ENCODE measurements at regions not wholly inside any gene's neighbourhood (a gene's known extent, or its start where the extent isn't known, plus 50 kb on each side); places are given as distances from the start of the nearest gene placed in this dataset.

- H3K9me3 ChIP-seq (ENCODE audit: control insufficient read depth in 3 of 3, low read length in 3 of 3), result no peaks in the 10 kb centered on the region
- H3K36me3 ChIP-seq (ENCODE audit: control insufficient read depth in 3 of 3, insufficient read depth in 3 of 3, low read length in 3 of 3), result no peaks in the 10 kb centered on the region
- H3K27me3 ChIP-seq (ENCODE audit: control insufficient read depth in 3 of 3, insufficient read depth in 3 of 3, low read length in 3 of 3), result no peaks in the 10 kb centered on the region
- no peak overlapping the region for H3K27ac ChIP-seq (ENCODE audit: low read depth, low read length)
- H3K4me1 ChIP-seq (ENCODE audit: control insufficient read depth in 3 of 3, insufficient read depth in 3 of 3, low read length in 3 of 3), result no peaks in the 10 kb centered on the region
- no peak overlapping the region for H3K9ac ChIP-seq (ENCODE audit: low read depth in 1 of 3, low read length in 3 of 3)
- H3K4me3 ChIP-seq (ENCODE audit: low read length in 3 of 3), result no peak overlapping the region
These were observed 858.0 kb downstream of the SLITRK1 start for GRCh38 chr13:83024232-83024631.

- Histone ChIP-seq H3K36me3 (ENCODE audit: control insufficient read depth in 3 of 3, insufficient read depth in 3 of 3, low read length in 3 of 3) (no peaks in the 10 kb centered on the region), H3K27me3 (ENCODE audit: control insufficient read depth in 3 of 3, insufficient read depth in 3 of 3, low read length in 3 of 3) (no peaks in the 10 kb centered on the region), H3K27ac (ENCODE audit: low read depth, low read length) (no peak overlapping the region), H3K4me1 (ENCODE audit: control insufficient read depth in 3 of 3, insufficient read depth in 3 of 3, low read length in 3 of 3) (no peaks in the 10 kb centered on the region), H3K9me3 (ENCODE audit: control insufficient read depth in 3 of 3, low read length in 3 of 3) (no peaks in the 10 kb centered on the region), H3K9ac (ENCODE audit: low read depth in 1 of 3, low read length in 3 of 3) (no peak overlapping the region), H3K4me3 (ENCODE audit: low read length in 3 of 3) (no peak overlapping the region)
These were observed 862.3 kb downstream of the SLITRK1 start for GRCh38 chr13:83019986-83020385.

- Histone ChIP-seq H3K36me3 (ENCODE audit: control insufficient read depth in 3 of 3, insufficient read depth in 3 of 3, low read length in 3 of 3) (no peaks in the 10 kb centered on the region), H3K27ac (ENCODE audit: low read depth, low read length) (no peak overlapping the region), H3K4me1 (ENCODE audit: control insufficient read depth in 3 of 3, insufficient read depth in 3 of 3, low read length in 3 of 3) (no peaks in the 10 kb centered on the region), H3K27me3 (ENCODE audit: control insufficient read depth in 3 of 3, insufficient read depth in 3 of 3, low read length in 3 of 3) (no peaks in the 10 kb centered on the region), H3K9me3 (ENCODE audit: control insufficient read depth in 3 of 3, low read length in 3 of 3) (no peaks in the 10 kb centered on the region), H3K9ac (ENCODE audit: low read depth in 1 of 3, low read length in 3 of 3) (no peak overlapping the region), H3K4me3 (ENCODE audit: low read length in 3 of 3) (no peak overlapping the region)
These were observed 872.3 kb downstream of the SLITRK1 start for GRCh38 chr13:83009987-83010386.

GRCh38 chr13:83008212-83008929 is 873.9 kb downstream of the SLITRK1 start:
- no peaks in the 10 kb centered on the region for H3K36me3 ChIP-seq (ENCODE audit: control insufficient read depth in 3 of 3, insufficient read depth in 3 of 3, low read length in 3 of 3)
- no peak overlapping the region for H3K4me3 ChIP-seq (ENCODE audit: low read length in 3 of 3)
- H3K4me1 ChIP-seq (ENCODE audit: control insufficient read depth in 3 of 3, insufficient read depth in 3 of 3, low read length in 3 of 3), result no peaks in the 10 kb centered on the region
- H3K27ac ChIP-seq (ENCODE audit: low read depth, low read length), result no peak overlapping the region
- no peaks in the 10 kb centered on the region for H3K9me3 ChIP-seq (ENCODE audit: control insufficient read depth in 3 of 3, low read length in 3 of 3)
- H3K27me3 ChIP-seq (ENCODE audit: control insufficient read depth in 3 of 3, insufficient read depth in 3 of 3, low read length in 3 of 3), result no peaks in the 10 kb centered on the region
- no peak overlapping the region for H3K9ac ChIP-seq (ENCODE audit: low read depth in 1 of 3, low read length in 3 of 3)

- Histone ChIP-seq H3K4me3 (ENCODE audit: low read length in 3 of 3) (no peak overlapping the region), H3K4me1 (ENCODE audit: control insufficient read depth in 3 of 3, insufficient read depth in 3 of 3, low read length in 3 of 3) (no peaks in the 10 kb centered on the region), H3K36me3 (ENCODE audit: control insufficient read depth in 3 of 3, insufficient read depth in 3 of 3, low read length in 3 of 3) (no peaks in the 10 kb centered on the region), H3K27me3 (ENCODE audit: control insufficient read depth in 3 of 3, insufficient read depth in 3 of 3, low read length in 3 of 3) (no peaks in the 10 kb centered on the region), H3K9ac (ENCODE audit: low read depth in 1 of 3, low read length in 3 of 3) (no peak overlapping the region), H3K27ac (ENCODE audit: low read depth, low read length) (no peak overlapping the region), H3K9me3 (ENCODE audit: control insufficient read depth in 3 of 3, low read length in 3 of 3) (no peaks in the 10 kb centered on the region)
These were observed 875.0 kb downstream of the SLITRK1 start for GRCh38 chr13:83007226-83007625.

GRCh38 chr13:83003185-83003584 is 879.1 kb downstream of the SLITRK1 start:
- Histone ChIP-seq H3K27me3 (ENCODE audit: control insufficient read depth in 3 of 3, insufficient read depth in 3 of 3, low read length in 3 of 3) (no peaks in the 10 kb centered on the region), H3K9ac (ENCODE audit: low read depth in 1 of 3, low read length in 3 of 3) (no peak overlapping the region), H3K27ac (ENCODE audit: low read depth, low read length) (no peak overlapping the region), H3K4me1 (ENCODE audit: control insufficient read depth in 3 of 3, insufficient read depth in 3 of 3, low read length in 3 of 3) (no peaks in the 10 kb centered on the region), H3K4me3 (ENCODE audit: low read length in 3 of 3) (no peak overlapping the region), H3K36me3 (ENCODE audit: control insufficient read depth in 3 of 3, insufficient read depth in 3 of 3, low read length in 3 of 3) (no peaks in the 10 kb centered on the region), H3K9me3 (ENCODE audit: control insufficient read depth in 3 of 3, low read length in 3 of 3) (no peaks in the 10 kb centered on the region)

GRCh38 chr13:82993417-82993816 is 888.9 kb downstream of the SLITRK1 start:
- Histone ChIP-seq H3K4me3 (ENCODE audit: low read length in 3 of 3) (no peak overlapping the region), H3K27ac (ENCODE audit: low read depth, low read length) (no peak overlapping the region), H3K4me1 (ENCODE audit: control insufficient read depth in 3 of 3, insufficient read depth in 3 of 3, low read length in 3 of 3) (no peaks in the 10 kb centered on the region), H3K27me3 (ENCODE audit: control insufficient read depth in 3 of 3, insufficient read depth in 3 of 3, low read length in 3 of 3) (no peaks in the 10 kb centered on the region), H3K36me3 (ENCODE audit: control insufficient read depth in 3 of 3, insufficient read depth in 3 of 3, low read length in 3 of 3) (no peaks in the 10 kb centered on the region), H3K9me3 (ENCODE audit: control insufficient read depth in 3 of 3, low read length in 3 of 3) (no peaks in the 10 kb centered on the region), H3K9ac (ENCODE audit: low read depth in 1 of 3, low read length in 3 of 3) (no peak overlapping the region)

- no peak overlapping the region for H3K9ac ChIP-seq (ENCODE audit: low read depth in 1 of 3, low read length in 3 of 3)
- H3K27ac ChIP-seq (ENCODE audit: low read depth, low read length), result no peak overlapping the region
- H3K4me1 ChIP-seq (ENCODE audit: control insufficient read depth in 3 of 3, insufficient read depth in 3 of 3, low read length in 3 of 3), result no peaks in the 10 kb centered on the region
- no peaks in the 10 kb centered on the region for H3K36me3 ChIP-seq (ENCODE audit: control insufficient read depth in 3 of 3, insufficient read depth in 3 of 3, low read length in 3 of 3)
- no peaks in the 10 kb centered on the region for H3K27me3 ChIP-seq (ENCODE audit: control insufficient read depth in 3 of 3, insufficient read depth in 3 of 3, low read length in 3 of 3)
- no peak overlapping the region for H3K4me3 ChIP-seq (ENCODE audit: low read length in 3 of 3)
- no peaks in the 10 kb centered on the region for H3K9me3 ChIP-seq (ENCODE audit: control insufficient read depth in 3 of 3, low read length in 3 of 3)
These were observed 905.8 kb downstream of the SLITRK1 start for GRCh38 chr13:82976499-82976898.

- no peaks in the 10 kb centered on the region for H3K27me3 ChIP-seq (ENCODE audit: control insufficient read depth in 3 of 3, insufficient read depth in 3 of 3, low read length in 3 of 3)
- H3K9me3 ChIP-seq (ENCODE audit: control insufficient read depth in 3 of 3, low read length in 3 of 3), result no peaks in the 10 kb centered on the region
- H3K4me1 ChIP-seq (ENCODE audit: control insufficient read depth in 3 of 3, insufficient read depth in 3 of 3, low read length in 3 of 3), result no peaks in the 10 kb centered on the region
- H3K36me3 ChIP-seq (ENCODE audit: control insufficient read depth in 3 of 3, insufficient read depth in 3 of 3, low read length in 3 of 3), result no peaks in the 10 kb centered on the region
- H3K27ac ChIP-seq (ENCODE audit: low read depth, low read length), result no peak overlapping the region
- H3K9ac ChIP-seq (ENCODE audit: low read depth in 1 of 3, low read length in 3 of 3), result no peak overlapping the region
- H3K4me3 ChIP-seq (ENCODE audit: low read length in 3 of 3), result no peak overlapping the region
These were observed 918.8 kb downstream of the SLITRK1 start for GRCh38 chr13:82963226-82964099.

GRCh38 chr13:82962397-82962796 is 919.9 kb downstream of the SLITRK1 start:
- H3K4me3 ChIP-seq (ENCODE audit: low read length in 3 of 3), result no peak overlapping the region
- H3K9ac ChIP-seq (ENCODE audit: low read depth in 1 of 3, low read length in 3 of 3), result no peak overlapping the region
- H3K4me1 ChIP-seq (ENCODE audit: control insufficient read depth in 3 of 3, insufficient read depth in 3 of 3, low read length in 3 of 3), result no peaks in the 10 kb centered on the region
- no peaks in the 10 kb centered on the region for H3K36me3 ChIP-seq (ENCODE audit: control insufficient read depth in 3 of 3, insufficient read depth in 3 of 3, low read length in 3 of 3)
- H3K27me3 ChIP-seq (ENCODE audit: control insufficient read depth in 3 of 3, insufficient read depth in 3 of 3, low read length in 3 of 3), result no peaks in the 10 kb centered on the region
- H3K27ac ChIP-seq (ENCODE audit: low read depth, low read length), result no peak overlapping the region
- no peaks in the 10 kb centered on the region for H3K9me3 ChIP-seq (ENCODE audit: control insufficient read depth in 3 of 3, low read length in 3 of 3)
